ENCODE measurements at regions not wholly inside any gene's neighbourhood (a gene's known extent, or its start where the extent isn't known, plus 50 kb on each side); places are given as distances from the start of the nearest gene placed in this dataset.

DNA sequence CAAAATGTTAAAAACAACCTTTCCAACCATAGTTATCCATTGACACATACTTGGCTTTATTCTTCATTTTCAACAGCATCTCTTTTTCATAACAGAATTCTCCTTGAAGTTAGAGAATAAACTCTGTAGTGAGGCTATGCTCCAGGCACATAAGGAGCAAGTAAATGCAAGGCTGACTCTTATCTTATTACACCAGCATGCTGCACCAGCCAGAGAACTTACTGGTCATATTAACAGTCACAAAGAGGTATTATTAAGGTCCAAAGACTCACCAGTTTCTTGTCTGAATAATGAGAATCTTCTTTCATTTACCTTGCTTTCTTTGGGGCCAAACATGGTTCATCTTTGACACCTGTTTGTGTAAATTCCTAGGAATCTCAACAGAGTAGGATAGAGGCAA is 71.3 kb upstream of the IVNS1ABP start:
- TF ChIP-seq, protein P1, sequence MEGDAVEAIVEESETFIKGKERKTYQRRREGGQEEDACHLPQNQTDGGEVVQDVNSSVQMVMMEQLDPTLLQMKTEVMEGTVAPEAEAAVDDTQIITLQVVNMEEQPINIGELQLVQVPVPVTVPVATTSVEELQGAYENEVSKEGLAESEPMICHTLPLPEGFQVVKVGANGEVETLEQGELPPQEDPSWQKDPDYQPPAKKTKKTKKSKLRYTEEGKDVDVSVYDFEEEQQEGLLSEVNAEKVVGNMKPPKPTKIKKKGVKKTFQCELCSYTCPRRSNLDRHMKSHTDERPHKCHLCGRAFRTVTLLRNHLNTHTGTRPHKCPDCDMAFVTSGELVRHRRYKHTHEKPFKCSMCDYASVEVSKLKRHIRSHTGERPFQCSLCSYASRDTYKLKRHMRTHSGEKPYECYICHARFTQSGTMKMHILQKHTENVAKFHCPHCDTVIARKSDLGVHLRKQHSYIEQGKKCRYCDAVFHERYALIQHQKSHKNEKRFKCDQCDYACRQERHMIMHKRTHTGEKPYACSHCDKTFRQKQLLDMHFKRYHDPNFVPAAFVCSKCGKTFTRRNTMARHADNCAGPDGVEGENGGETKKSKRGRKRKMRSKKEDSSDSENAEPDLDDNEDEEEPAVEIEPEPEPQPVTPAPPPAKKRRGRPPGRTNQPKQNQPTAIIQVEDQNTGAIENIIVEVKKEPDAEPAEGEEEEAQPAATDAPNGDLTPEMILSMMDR (conservative IDR thresholded peaks at IDR 0.05) = no peak
- no peak for TF ChIP-seq ZFX (IDR thresholded peaks at IDR 0.05)

All from C4-2B (cell line).